HG03378 (cell line): ENCODE measurements at regions not wholly inside any gene's neighbourhood (a gene's known extent, or its start where the extent isn't known, plus 50 kb on each side); places are given as distances from the start of the nearest gene placed in this dataset.

Experiments used
- ATAC-seq: cut with Tn5 transposase; IDR thresholded peaks from one replicate; pipeline ENCODE4 v1.9.1; 2021; ENCODE audit warnings: mild to moderate bottlenecking, moderate library complexity; ENCODE audit not compliant: unreplicated experiment

DNA sequence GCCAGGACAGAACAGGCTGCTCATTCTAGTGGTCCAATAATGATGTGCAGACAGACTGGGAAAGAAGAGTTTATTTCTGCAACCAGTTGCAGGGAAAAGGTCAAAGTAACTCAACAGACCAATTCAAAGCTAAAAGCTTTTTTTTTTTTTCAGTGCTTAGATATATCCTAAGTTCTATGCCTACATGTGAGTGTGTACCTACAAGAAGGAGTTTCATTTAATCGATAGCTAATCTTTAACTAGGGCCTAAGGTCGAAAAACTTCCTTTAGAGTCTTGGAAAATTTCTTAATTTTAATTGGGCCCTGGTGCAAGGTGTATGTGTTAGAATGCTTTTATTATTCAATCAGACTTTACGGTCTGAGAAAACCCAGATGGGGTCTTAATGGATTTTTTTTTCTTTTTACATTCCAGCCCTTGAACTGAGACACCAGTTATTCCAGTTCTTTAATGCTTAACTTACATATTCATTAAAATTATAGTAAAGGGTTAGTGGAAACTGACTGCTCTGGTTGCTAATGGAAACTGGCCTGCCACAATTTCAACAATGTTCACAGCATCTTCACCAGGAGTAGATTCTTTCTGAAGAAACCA is 365.3 kb downstream of the MTRR start:
- no peak for ATAC-seq

DNA sequence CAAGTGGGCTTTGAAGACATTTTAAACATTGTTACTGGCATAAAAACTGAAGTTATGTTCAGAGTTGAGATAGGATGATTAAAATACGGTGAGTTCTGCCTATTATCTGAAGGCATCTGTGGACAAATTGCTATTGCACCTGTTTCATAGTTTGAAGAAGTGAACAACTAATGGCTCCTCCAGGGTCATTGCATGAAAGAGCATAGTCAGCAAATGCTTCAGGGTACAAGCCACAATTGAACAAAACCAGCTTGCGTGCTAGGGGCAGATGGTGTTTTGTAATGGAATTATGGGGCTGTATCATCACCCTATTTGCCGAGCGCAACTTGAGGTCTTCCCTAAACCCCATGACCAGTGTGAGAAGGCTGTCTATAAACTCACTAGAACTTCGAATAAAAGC is 369.1 kb downstream of the MTRR start:
- ATAC-seq, result no peak

DNA sequence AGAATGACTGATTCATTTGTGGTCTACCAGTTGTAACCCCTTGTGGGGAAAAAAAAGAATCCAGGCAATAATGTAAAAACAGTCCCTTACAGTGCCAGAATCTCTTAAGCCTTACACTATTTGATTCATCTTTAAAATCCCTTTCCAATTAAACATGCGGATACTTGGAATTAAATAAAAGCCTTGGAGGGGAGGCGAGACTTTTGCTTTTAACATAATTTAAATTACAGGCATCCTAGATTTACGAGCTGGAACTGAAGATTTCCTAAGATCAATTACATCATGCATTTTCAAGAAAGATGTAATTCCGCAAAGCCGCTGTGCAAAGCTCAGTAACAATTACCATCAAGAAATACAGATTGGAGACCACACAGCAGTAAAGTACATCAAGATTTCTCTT is 370.2 kb downstream of the MTRR start:
- ATAC-seq, result no peak

DNA sequence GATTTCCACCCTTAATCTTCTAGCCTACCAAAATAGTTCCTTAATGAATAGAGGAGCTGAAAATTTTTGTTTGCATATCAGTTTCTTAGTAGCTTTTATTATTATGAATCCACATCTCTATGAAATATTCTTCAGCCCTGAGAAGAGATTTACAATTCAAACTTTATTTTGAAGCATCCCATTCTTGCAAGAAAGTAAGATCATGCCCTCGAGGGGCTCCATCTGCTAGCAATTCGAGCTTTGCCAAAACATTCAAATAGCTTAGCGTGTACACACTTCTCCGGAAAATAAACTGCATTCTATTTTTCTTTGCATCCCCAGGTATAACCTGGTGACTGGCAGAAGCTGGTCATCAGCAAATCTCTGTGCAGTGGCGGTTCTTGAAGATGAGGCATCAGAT is 370.7 kb downstream of the MTRR start:
- ATAC-seq, result no peak

- no peak for ATAC-seq
These were observed 372.1 kb downstream of the MTRR start for GRCh38 chr5:8241076-8241475.

- no peak for ATAC-seq
These were observed 372.6 kb downstream of the MTRR start for GRCh38 chr5:8241558-8241957.

GRCh38 chr5:8247049-8247899 is 378.3 kb downstream of the MTRR start:
- ATAC-seq, result no peak

GRCh38 chr5:8253376-8253775 is 384.4 kb downstream of the MTRR start:
- no peak for ATAC-seq

GRCh38 chr5:8254674-8255073 is 385.7 kb downstream of the MTRR start:
- ATAC-seq, result no peak

GRCh38 chr5:8258801-8259200 is 389.9 kb downstream of the MTRR start:
- no peak for ATAC-seq

GRCh38 chr5:8270246-8270645 is 401.3 kb downstream of the MTRR start:
- ATAC-seq, result no peak

DNA sequence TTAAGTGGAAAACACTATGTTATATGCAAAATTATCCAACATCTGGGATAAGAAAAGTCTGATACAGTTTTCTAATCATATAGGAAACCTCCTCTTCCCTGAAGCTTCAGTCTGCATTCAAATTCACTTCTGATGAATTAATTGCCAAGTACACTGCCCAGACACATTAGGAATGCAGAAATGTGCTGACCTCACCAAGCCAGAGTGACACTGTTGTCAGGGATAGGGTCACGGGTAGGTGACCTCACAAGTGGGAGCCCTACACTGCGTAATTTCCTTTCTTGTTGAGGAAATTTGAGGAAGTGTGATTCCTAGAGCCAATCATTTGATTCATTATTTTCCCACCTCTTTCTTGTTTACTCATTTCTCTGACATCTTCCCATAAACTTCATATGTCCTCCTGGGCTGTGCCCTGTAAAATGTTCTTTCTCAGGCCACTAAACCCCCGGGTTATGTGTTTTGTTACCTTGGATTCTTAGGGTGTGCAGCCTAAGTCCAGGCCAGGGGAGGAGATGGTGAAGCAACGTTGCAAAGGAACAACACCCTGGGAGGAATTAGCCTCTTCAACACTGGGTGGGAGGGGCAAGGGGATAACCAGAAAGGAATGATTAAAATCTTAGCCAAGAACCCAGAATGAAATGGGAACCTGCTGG is 411.9 kb downstream of the MTRR start:
- ATAC-seq, result no peak

DNA sequence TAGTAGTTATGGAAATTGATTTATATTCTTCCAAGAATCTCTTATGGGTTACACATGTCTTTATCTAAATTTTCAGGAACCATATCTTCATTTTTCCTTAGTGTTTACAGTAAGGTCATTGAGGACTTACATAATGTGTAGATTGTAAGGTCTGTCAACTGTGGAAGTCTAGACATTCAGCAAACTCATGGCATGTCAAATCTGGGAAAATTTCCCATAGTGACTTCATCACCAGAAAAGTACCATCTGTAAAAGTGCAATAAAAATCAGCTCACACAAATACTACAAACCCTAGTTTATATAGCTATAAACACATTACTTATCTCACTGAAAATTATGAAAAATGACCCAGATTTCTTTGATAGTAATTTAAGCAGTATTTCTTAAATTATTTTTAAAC is 419.4 kb downstream of the MTRR start:
- no peak for ATAC-seq

GRCh38 chr5:8288897-8289516 is 420.1 kb downstream of the MTRR start:
- ATAC-seq, result no peak

DNA sequence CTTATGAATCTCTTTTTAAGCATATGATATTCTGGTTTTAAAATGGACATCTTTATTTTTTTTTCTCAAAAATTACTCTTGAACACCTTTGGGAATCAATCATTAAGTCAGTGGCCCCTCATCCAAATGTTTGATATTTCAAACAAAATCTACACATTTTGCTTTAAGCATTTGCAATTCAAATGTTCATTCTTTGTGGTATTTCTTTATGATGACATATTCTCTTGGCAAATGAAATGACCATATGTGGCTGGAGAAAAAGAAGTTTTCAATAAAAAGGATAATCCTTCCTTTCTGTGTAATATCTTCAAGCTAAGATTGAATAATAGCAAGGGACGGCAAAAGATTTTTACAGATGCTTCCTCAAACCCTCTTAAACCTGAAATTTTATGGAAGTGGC is 420.8 kb downstream of the MTRR start:
- ATAC-seq, result no peak

DNA sequence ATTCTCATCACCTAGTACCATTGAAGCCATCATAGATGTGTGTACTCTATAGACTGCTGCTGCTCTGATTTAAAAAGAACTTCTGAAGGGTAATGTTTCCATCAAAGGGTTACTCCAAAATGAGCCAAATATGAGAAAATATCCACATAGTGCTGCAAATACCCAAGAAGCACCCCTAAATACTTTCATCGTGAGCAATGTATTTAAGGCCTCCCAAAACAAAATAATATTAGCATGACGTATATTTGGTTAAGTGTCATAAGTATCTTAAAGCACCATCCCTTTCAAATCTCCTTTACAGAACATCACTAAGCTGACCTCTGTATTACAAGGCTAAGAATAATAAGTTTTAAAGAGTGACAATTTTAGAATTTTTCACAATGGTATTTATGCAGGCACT is 421.8 kb downstream of the MTRR start:
- no peak for ATAC-seq

GRCh38 chr5:8291641-8292040 is 422.7 kb downstream of the MTRR start:
- ATAC-seq, result no peak

DNA sequence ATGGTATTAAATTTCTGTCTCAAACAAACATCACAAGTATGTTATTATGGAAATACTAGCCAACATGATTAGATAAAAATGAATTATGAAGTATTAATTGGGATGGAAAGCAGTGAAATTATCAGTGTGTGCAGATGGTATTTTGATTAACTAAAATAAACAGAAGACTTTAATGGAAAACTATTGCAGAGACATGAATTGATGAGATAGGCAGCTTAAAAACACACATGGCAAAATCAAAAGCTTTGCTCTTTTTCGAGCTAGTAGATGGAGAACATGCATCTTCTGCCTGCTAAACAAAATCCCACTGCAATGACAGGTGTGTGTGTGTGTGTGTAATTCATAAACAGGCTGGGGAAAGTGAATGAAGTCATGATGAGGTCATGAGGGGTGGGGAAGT is 426.2 kb downstream of the MTRR start:
- ATAC-seq, result no peak

- ATAC-seq, result no peak
These were observed 430.8 kb downstream of the MTRR start for GRCh38 chr5:8299716-8300115.

- ATAC-seq, result no peak
These were observed 435.4 kb downstream of the MTRR start for GRCh38 chr5:8304341-8304740.

DNA sequence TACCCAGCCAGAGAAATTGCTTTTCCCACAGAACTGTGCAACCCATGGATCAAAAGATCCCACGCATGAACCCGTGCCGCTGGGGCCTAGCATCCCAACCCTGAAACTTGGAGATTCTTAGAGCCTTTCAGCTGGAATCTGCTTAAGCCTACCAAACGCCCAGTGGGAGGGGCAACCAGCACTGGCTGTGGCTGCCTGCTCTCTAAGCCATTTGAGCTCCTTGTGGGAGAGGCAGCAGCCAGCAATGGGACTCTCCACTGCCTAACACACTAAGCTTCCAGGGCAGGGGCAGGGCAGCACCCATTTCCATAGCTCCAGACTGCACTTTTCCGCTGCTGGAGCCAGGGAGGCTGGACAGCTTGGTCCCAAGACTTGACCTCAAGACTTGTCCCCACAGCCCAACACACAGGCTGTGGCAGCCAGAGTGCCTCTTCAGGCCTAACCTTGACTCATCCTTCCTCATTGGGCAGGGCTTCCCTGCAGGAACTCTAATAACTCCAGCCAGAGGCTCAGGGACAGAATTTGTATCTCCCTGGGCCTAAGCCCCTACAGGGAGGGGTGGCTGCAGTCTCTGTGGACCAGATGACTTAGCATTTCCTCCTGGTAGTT is 437.4 kb downstream of the MTRR start:
- ATAC-seq, result no peak
